AG04449 (cell line): ENCODE measurements at regions not wholly inside any gene's neighbourhood (a gene's known extent, or its start where the extent isn't known, plus 50 kb on each side); places are given as distances from the start of the nearest gene placed in this dataset.

Experiments used
- CTCF ChIA-PET: fragments of 350-600 bp; formaldehyde crosslinking; extraction: SDS; loops from one replicate; lab custom pipeline; 2021; ENCODE audit warnings: antibody characterized with exemption; lab: Yijun Ruan, JAX
- POLR2A ChIA-PET: fragments of 400-600, 350-600 bp; formaldehyde crosslinking; extraction: SDS; loops from one replicate; lab custom pipeline; 2020; ENCODE audit warnings: antibody characterized with exemption, inconsistent platforms; lab: Yijun Ruan, JAX
- DNase-seq: peaks from one replicate; pipeline ENCODE4 v3.0.0-alpha.2; 2010; ENCODE audit warnings: low read depth, low spot score
- H3K4me3 ChIP-seq: 2 replicates; pipeline ENCODE4 v1.5.1; 2011; ENCODE audit warnings: low read depth, mild to moderate bottlenecking, control low read depth, low read length
- CTCF ChIP-seq: IDR thresholded peaks from one replicate; pipeline ENCODE4 v1.5.1; 2011; ENCODE audit warnings: mild to moderate bottlenecking, moderate library complexity, low read length, control low read depth, inconsistent platforms; ENCODE audit not compliant: insufficient read depth; ENCODE audit errors: missing control alignments

GRCh38 chr3:59540241-59540640 is 490.4 kb upstream of the CFAP20DC start:
- CTCF ChIA-PET = interaction anchor here (1.1 kb wide), 1 partner anchor 8 kb away, joined by 3 read pairs; no protein-coding TSS in a partner anchor
- TF ChIP-seq CTCF = no peak
- no peak overlapping the region for H3K4me3 ChIP-seq
- no peak for DNase-seq
- POLR2A ChIA-PET = no interaction called here

GRCh38 chr3:59538753-59539432 is 489.1 kb upstream of the CFAP20DC start:
- ChIA-PET CTCF (no interaction called here), POLR2A (no interaction called here)
- no peak for DNase-seq
- TF ChIP-seq CTCF = no peak
- H3K4me3 ChIP-seq = no peak overlapping the region

GRCh38 chr3:59535791-59536221 is 486.0 kb upstream of the CFAP20DC start:
- DNase-seq = no peak
- ChIA-PET CTCF (interaction anchor here (0.7 to 1.1 kb wide), 2 partner anchors 8 to 39 kb away, joined by 3 read pairs; no protein-coding TSS in a partner anchor), POLR2A (no interaction called here)
- H3K4me3 ChIP-seq = no peak overlapping the region
- no peak for TF ChIP-seq CTCF

- ChIA-PET CTCF (no interaction called here), POLR2A (no interaction called here)
- no peak overlapping the region for H3K4me3 ChIP-seq
- TF ChIP-seq CTCF = no peak
- no peak for DNase-seq
Observed at GRCh38 chr3:59531994-59532393, 482.2 kb upstream of the CFAP20DC start.

- CTCF ChIA-PET = no interaction called here
- POLR2A ChIA-PET = no interaction called here
- TF ChIP-seq CTCF = no peak
- H3K4me3 ChIP-seq = no peak overlapping the region
- no peak for DNase-seq
Observed at GRCh38 chr3:59531066-59531745, 481.4 kb upstream of the CFAP20DC start.

- TF ChIP-seq CTCF = no peak
- no peak for DNase-seq
- POLR2A ChIA-PET = interaction anchor here (0.6 kb wide), 1 partner anchor 266 kb away, joined by 3 read pairs; no protein-coding TSS in a partner anchor
- no peak overlapping the region for H3K4me3 ChIP-seq
- CTCF ChIA-PET = interaction anchor here (0.6 kb wide), 1 partner anchor 316 kb away, joined by 3 read pairs; no protein-coding TSS in a partner anchor
Observed at GRCh38 chr3:59528251-59528650, 478.4 kb upstream of the CFAP20DC start.
